H1 (cell line): ENCODE measurements at regions not wholly inside any gene's neighbourhood (a gene's known extent, or its start where the extent isn't known, plus 50 kb on each side); places are given as distances from the start of the nearest gene placed in this dataset.
A peak's percentile ranks its signal among the peaks of the same experiment; 100 is the strongest.

ENCODE experiments used
- CTCF ChIA-PET: fragments of 300-600 bp; sonication (Branson Sonifier 250); formaldehyde crosslinking; loops from one replicate; lab custom pipeline; 2021; ENCODE audit not compliant: partially characterized antibody; lab: Charles Lee
- POLR2A ChIA-PET: fragments of 300-600 bp; sonication (Branson Sonifier 250); formaldehyde crosslinking; loops from one replicate; lab custom pipeline; 2021; ENCODE audit warnings: inconsistent platforms; ENCODE audit not compliant: partially characterized antibody; lab: Charles Lee
- DNase-seq, 2 experiments: peaks; one replicate each; pipeline versions ENCODE4 v3.0.0 to v3.0.0-alpha.2; 2010 to 2022; ENCODE audit warnings: low spot score in 2 of 2, low read depth in 1 of 2, mixed read lengths in 1 of 2
- FAIRE-seq: peaks from 2 replicates; lab custom pipeline; 2011; peaks lifted over from hg19 to GRCh38; lab: Jason Lieb, UNC
- H2AFZ ChIP-seq: 2 replicates; pipeline ENCODE4 v1.8.1; 2012; ENCODE audit warnings: low read length, inconsistent platforms
- H2AK5ac ChIP-seq: 2 replicates; pipeline ENCODE4 v1.6.1; 2013; ENCODE audit warnings: low read depth, low read length
- H2BK120ac ChIP-seq: replicated peaks from 2 replicates; pipeline ENCODE3; 2013; ENCODE audit warnings: low read depth, low read length, inconsistent platforms
- H2BK12ac ChIP-seq: 2 replicates; pipeline ENCODE4 v1.6.1; 2013; ENCODE audit warnings: low read depth, low read length
- H2BK15ac ChIP-seq: 2 replicates; pipeline ENCODE4 v1.6.1; 2013; ENCODE audit warnings: low read length
- H2BK20ac ChIP-seq: 2 replicates; pipeline ENCODE4 v1.6.1; 2013; ENCODE audit warnings: low read length
- H2BK5ac ChIP-seq: 2 replicates; pipeline ENCODE4 v1.6.1; 2013; ENCODE audit warnings: low read depth, low read length
- H3K14ac ChIP-seq: 2 replicates; pipeline ENCODE4 v1.6.1; 2013; ENCODE audit warnings: inconsistent platforms; ENCODE audit not compliant: insufficient read length
- H3K18ac ChIP-seq: 2 replicates; pipeline ENCODE4 v1.6.1; 2013; ENCODE audit warnings: low read length; ENCODE audit errors: extremely low read depth
- H3K23ac ChIP-seq: 2 replicates; pipeline ENCODE4 v1.6.1; 2013; ENCODE audit warnings: inconsistent platforms; ENCODE audit not compliant: insufficient read length
- H3K23me2 ChIP-seq: 2 replicates; pipeline ENCODE4 v1.6.1; 2013; ENCODE audit warnings: low read depth, low read length
- H3K27ac ChIP-seq: 2 replicates; pipeline ENCODE4 v1.6.1; 2011; ENCODE audit warnings: low read depth, low read length, inconsistent platforms
- H3K27me3 ChIP-seq, 4 experiments: replicated peaks in 1 of 4; 1 replicate in 1 of 4; 2 replicates in 3 of 4; pipeline versions ENCODE4 v1.6.1 to v1.8.1; 2011 to 2013; ENCODE audit warnings: low read length in 3 of 4, mild to moderate bottlenecking in 3 of 4, inconsistent platforms in 2 of 4, mixed read lengths in 2 of 4, moderate library complexity in 1 of 4; ENCODE audit not compliant: control insufficient read depth in 3 of 4, insufficient read depth in 3 of 4; ENCODE audit errors: extremely low read depth in 1 of 4
- H3K36me3 ChIP-seq, 4 experiments: 2 replicates each; pipeline versions ENCODE4 v1.6.1 to v1.8.1; 2011 to 2013; ENCODE audit warnings: mild to moderate bottlenecking in 4 of 4, low read length in 3 of 4, moderate library complexity in 2 of 4, control low read depth in 1 of 4, inconsistent platforms in 1 of 4; ENCODE audit not compliant: insufficient read depth in 4 of 4, control insufficient read depth in 2 of 4
- H3K4ac ChIP-seq: replicated peaks from 2 replicates; pipeline ENCODE3; 2013; ENCODE audit warnings: low read length, low read depth, mixed read lengths, inconsistent platforms; ENCODE audit not compliant: insufficient read length
- H3K4me1 ChIP-seq, 4 experiments: replicated peaks in 1 of 4; 1 replicate in 1 of 4; 2 replicates in 3 of 4; pipeline versions ENCODE4 v1.6.1 to v1.8.1; 2011 to 2013; ENCODE audit warnings: low read length in 3 of 4, inconsistent platforms in 2 of 4, mixed read lengths in 1 of 4; ENCODE audit not compliant: insufficient read depth in 4 of 4, control insufficient read depth in 3 of 4
- H3K4me2 ChIP-seq, 2 experiments: 2 replicates each; pipeline versions ENCODE4 v1.6.1 to v1.8.1; 2011 to 2013; ENCODE audit warnings: low read depth in 2 of 2, low read length in 2 of 2, control low read depth in 1 of 2, inconsistent platforms in 1 of 2, mild to moderate bottlenecking in 1 of 2; ENCODE audit not compliant: insufficient read depth in 1 of 2
- H3K4me3 ChIP-seq, 4 experiments: fragments of 200-600, 300-600 bp in 1 of 4; sonication (generic), shearing (Covaris generic), sonication (Bioruptor Twin) in 1 of 4; 2 replicates each; pipeline versions ENCODE4 v1.5.1 to v1.8.1; 2011 to 2016; ENCODE audit warnings: low read length in 4 of 4, low read depth in 3 of 4, control low read depth in 2 of 4, inconsistent platforms in 2 of 4, mild to moderate bottlenecking in 2 of 4, mixed read lengths in 1 of 4, moderate library complexity in 1 of 4; ENCODE audit not compliant: insufficient read depth in 2 of 4; ENCODE audit errors: extremely low read depth in 1 of 4
- H3K56ac ChIP-seq: replicated peaks from 2 replicates; pipeline ENCODE3; 2013; ENCODE audit warnings: low read depth, mild to moderate bottlenecking, mixed read lengths, low read length, inconsistent platforms; ENCODE audit not compliant: insufficient read length
- H3K79me1 ChIP-seq: 2 replicates; pipeline ENCODE4 v1.6.1; 2013; ENCODE audit warnings: low read depth, low read length, control low read depth
- H3K79me2 ChIP-seq, 2 experiments: 2 replicates each; pipeline versions ENCODE4 v1.6.1 to v1.8.1; 2012 to 2013; ENCODE audit warnings: low read length in 2 of 2, mild to moderate bottlenecking in 2 of 2, inconsistent platforms in 1 of 2; ENCODE audit not compliant: insufficient read depth in 2 of 2, control insufficient read depth in 1 of 2
- H3K9ac ChIP-seq, 4 experiments: replicated peaks in 1 of 4; 1 replicate in 1 of 4; 2 replicates in 3 of 4; pipeline versions ENCODE4 v1.6.1 to v1.8.1; 2011 to 2013; ENCODE audit warnings: low read depth in 3 of 4, low read length in 3 of 4, control low read depth in 2 of 4, mild to moderate bottlenecking in 2 of 4, moderate library complexity in 2 of 4, inconsistent platforms in 1 of 4; ENCODE audit errors: extremely low read depth in 1 of 4
- H3K9me3 ChIP-seq, 2 experiments: 2 replicates each; pipeline versions ENCODE4 v1.6.1 to v1.8.1; 2012 to 2013; ENCODE audit warnings: mild to moderate bottlenecking in 2 of 2, moderate library complexity in 2 of 2, control low read depth in 1 of 2, inconsistent platforms in 1 of 2, low read depth in 1 of 2, low read length in 1 of 2, mixed read lengths in 1 of 2; ENCODE audit not compliant: insufficient read depth in 2 of 2
- H4K20me1 ChIP-seq, 2 experiments: replicated peaks in 1 of 2; 2 replicates each; pipeline versions ENCODE3 to v1.8.1; 2011 to 2013; ENCODE audit warnings: inconsistent platforms in 2 of 2, low read length in 2 of 2, mild to moderate bottlenecking in 1 of 2; ENCODE audit not compliant: insufficient read depth in 2 of 2, control insufficient read depth in 1 of 2
- H4K5ac ChIP-seq: 2 replicates; pipeline ENCODE4 v1.6.1; 2013; ENCODE audit warnings: low read length, low read depth, mixed read lengths, inconsistent platforms; ENCODE audit not compliant: insufficient read length
- H4K8ac ChIP-seq: 2 replicates; pipeline ENCODE4 v1.8.0; 2013; ENCODE audit warnings: mild to moderate bottlenecking, moderate library complexity, low read length, inconsistent platforms; ENCODE audit not compliant: insufficient read depth; ENCODE audit errors: extremely low read depth
- H4K91ac ChIP-seq: replicated peaks from 2 replicates; pipeline ENCODE3; 2013; ENCODE audit warnings: low read length, mixed read lengths, inconsistent platforms; ENCODE audit not compliant: insufficient read length
- CBX5 ChIP-seq: fragments of 300-800, 300-1000 bp; sonication (generic); IDR thresholded peaks from 2 replicates; pipeline ENCODE4 v1.7.1; 2016; ENCODE audit warnings: antibody characterized with exemption, low read length, low read depth
- HDAC2 ChIP-seq, 2 experiments: fragments of 300-600 bp in 1 of 2; sonication (generic) in 1 of 2; IDR thresholded peaks; 2 replicates each; pipeline ENCODE4 v1.6.1; 2011 to 2012; ENCODE audit warnings: low read depth in 2 of 2, low read length in 2 of 2, mild to moderate bottlenecking in 2 of 2, moderate library complexity in 2 of 2, borderline replicate concordance in 1 of 2, inconsistent platforms in 1 of 2
- MAFK ChIP-seq: IDR thresholded peaks from 2 replicates; pipeline ENCODE4 v1.6.1; 2012; ENCODE audit warnings: low read depth, mild to moderate bottlenecking, improper control_type of control experiment, low read length
- SIN3A ChIP-seq, 2 experiments: IDR thresholded peaks in 1 of 2; conservative IDR thresholded peaks in 1 of 2; 2 replicates each; pipeline ENCODE4 v1.6.1; 2011 to 2012; ENCODE audit warnings: low read length in 2 of 2, improper control_type of control experiment in 1 of 2, low read depth in 1 of 2, mild to moderate bottlenecking in 1 of 2
- SIRT6 ChIP-seq: IDR thresholded peaks from one replicate; pipeline ENCODE4 v1.7.1; 2012; ENCODE audit warnings: low read length, inconsistent platforms
- SRF ChIP-seq: IDR thresholded peaks from 2 replicates; pipeline ENCODE4 v1.6.1; 2011; ENCODE audit warnings: mild to moderate bottlenecking, low read depth, low read length, moderate library complexity
- WGBS, 2 experiments: shearing (Covaris generic) in 1 of 2; methylation state at CpG; one replicate each; pipeline versions ENCODE4 v1.1.6 to v1.1.7; 2013 to 2015; ENCODE audit warnings: low lambda C conversion rate in 2 of 2, mixed read lengths in 2 of 2, inconsistent platforms in 1 of 2, low coverage in 1 of 2, missing lambda C conversion rate in 1 of 2; ENCODE audit not compliant: insufficient replicate concordance in 2 of 2, insufficient coverage in 1 of 2, insufficient read length in 1 of 2; ENCODE audit errors: extremely low coverage in 1 of 2, missing lambda C conversion rate in 1 of 2; 5-methylcytosine and 5-hydroxymethylcytosine counted together
- TF ChIP-seq, protein P1 (sequence below): IDR thresholded peaks from 2 replicates; pipeline ENCODE4 v1.6.1; 2011; ENCODE audit warnings: low read depth, mild to moderate bottlenecking, low read length; ENCODE audit not compliant: insufficient read depth

DNA sequence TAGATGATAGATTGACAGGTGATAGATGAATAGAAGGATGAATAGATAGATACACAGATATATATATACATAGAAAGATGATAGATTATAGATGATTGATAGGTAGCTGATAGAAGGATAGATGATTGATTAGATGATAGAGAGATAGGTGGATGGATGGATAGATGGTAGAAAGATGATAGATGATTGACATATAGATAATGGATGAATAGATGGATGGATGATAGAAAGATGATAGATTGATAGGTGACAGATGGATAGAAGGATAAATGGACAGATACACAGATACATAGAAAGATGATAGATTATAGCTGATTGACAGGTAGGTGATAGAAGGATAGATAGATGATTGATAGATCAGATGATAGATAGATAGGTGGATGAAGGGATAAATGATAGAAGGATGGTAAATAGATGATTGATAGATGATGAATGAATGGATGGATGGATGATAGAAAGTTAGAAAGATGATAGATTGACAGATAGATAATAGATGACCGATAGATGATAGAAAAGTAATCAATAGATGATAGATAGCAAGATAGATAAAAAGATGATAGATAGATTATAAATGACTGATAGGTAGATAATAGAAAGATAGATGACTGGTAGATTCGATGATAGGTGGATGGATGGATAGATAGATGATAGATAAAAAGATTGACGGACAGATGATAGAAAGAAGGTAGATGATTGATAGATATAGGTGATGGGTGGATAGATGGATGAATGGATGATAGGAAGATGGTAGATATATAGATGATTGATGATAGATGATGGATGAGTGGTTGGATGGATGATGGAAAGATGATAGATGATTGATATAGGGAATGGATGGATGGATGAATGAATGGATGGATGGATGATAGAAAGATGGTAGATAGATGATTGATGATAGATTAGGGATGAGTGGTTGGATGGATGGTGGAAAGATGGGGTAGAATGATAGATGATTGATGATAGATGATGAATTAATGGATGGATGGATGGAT, 80.4 kb downstream of the MICALL2 start:
- peaks cover 7% of the 10 kb centered on the region; the same call in 1 of the 2 replicates for H3K23me2 ChIP-seq
- no peak overlapping the region for H2BK5ac ChIP-seq
- TF ChIP-seq SIRT6 (no peak), CBX5 (no peak), SIN3A (conservative IDR thresholded peaks at IDR 0.05 in 1 of 2, IDR thresholded peaks at IDR 0.05 in 1 of 2; ENCODE audit: low read depth in 1 of 2, low read length in 2 of 2) (no peak), SRF (no peak), MAFK (no peak), HDAC2 (IDR thresholded peaks at IDR 0.05; ENCODE audit: borderline replicate concordance in 1 of 2, low read depth in 2 of 2, low read length in 2 of 2) (no peak)
- TF ChIP-seq, protein P1, sequence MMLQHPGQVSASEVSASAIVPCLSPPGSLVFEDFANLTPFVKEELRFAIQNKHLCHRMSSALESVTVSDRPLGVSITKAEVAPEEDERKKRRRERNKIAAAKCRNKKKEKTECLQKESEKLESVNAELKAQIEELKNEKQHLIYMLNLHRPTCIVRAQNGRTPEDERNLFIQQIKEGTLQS, result no peak
- H3K9ac ChIP-seq, result no peak overlapping the region
- FAIRE-seq (no peak), DNase-seq (no peak)
- no peak overlapping the region for H2BK15ac ChIP-seq
- H2BK20ac ChIP-seq, result no peak overlapping the region
- H2BK12ac ChIP-seq, result no peak overlapping the region
- no peak overlapping the region for H3K23ac ChIP-seq
- no peaks in the 10 kb centered on the region for H3K79me1 ChIP-seq
- H3K4me3 ChIP-seq, result no peak overlapping the region
- H2AK5ac ChIP-seq, result no peak overlapping the region
- CTCF ChIA-PET, result no interaction called here
- H4K5ac ChIP-seq, result no peak overlapping the region
- H3K4me2 ChIP-seq, result no peak overlapping the region
- H3K79me2 ChIP-seq, result no peaks in the 10 kb centered on the region
- H3K9me3 ChIP-seq, result no peaks in the 10 kb centered on the region
- H3K27me3 ChIP-seq, result no peaks in the 10 kb centered on the region; a peak in 1 of 7 replicates
- no peaks in the 10 kb centered on the region for H3K4me1 ChIP-seq
- H3K14ac ChIP-seq, result no peak overlapping the region
- POLR2A ChIA-PET, result no interaction called here
- no peak overlapping the region for H3K18ac ChIP-seq
- no peak overlapping the region for H3K27ac ChIP-seq
- peak overlapping the region; percentile 12 for H3K56ac ChIP-seq
- H4K91ac ChIP-seq, result no peak overlapping the region
- H4K8ac ChIP-seq, result no peak overlapping the region
- H3K36me3 ChIP-seq, result no peaks in the 10 kb centered on the region
- no peak overlapping the region for H2AFZ ChIP-seq
- 86 to 100% methylated on average over 3 of the region's 3 CpGs for WGBS, 2 experiments
- H3K4ac ChIP-seq, result no peak overlapping the region
- peaks cover 0 to 5% of the 10 kb centered on the region in 2 experiments for H4K20me1 ChIP-seq
- no peak overlapping the region for H2BK120ac ChIP-seq
